ENCODE measurements at regions not wholly inside any gene's neighbourhood (a gene's known extent, or its start where the extent isn't known, plus 50 kb on each side); places are given as distances from the start of the nearest gene placed in this dataset.

DNA sequence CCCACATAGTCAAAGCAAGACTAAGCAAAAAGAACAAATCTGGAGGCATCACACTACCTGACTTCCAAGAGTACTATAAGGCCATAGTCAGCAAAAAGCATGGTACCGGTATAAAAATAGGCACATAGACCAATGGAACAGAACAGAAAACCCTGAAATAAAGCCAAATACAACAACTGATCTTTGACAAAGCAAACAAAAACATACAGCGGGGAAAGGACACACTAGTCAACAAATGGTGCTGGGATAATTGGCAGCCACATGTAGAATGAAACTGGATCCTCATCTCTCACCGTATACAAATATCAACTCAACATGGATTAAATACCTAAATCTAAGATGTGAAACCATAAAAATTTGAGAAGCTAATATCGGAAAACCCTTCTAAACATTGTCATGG, 819.3 kb upstream of the FRG1 start:
- TF ChIP-seq POLR2A (IDR thresholded peaks at IDR 0.05) (no peak), CTCF (IDR thresholded peaks at IDR 0.05) (no peak), EP300 (IDR thresholded peaks at IDR 0.05) (no peak)
